GM21529 (cell line): ENCODE measurements at regions not wholly inside any gene's neighbourhood (a gene's known extent, or its start where the extent isn't known, plus 50 kb on each side); places are given as distances from the start of the nearest gene placed in this dataset.

Experiments used
- ATAC-seq: cut with Tn5 transposase; IDR thresholded peaks from one replicate; pipeline ENCODE4 v1.9.1; 2021; ENCODE audit not compliant: unreplicated experiment

DNA sequence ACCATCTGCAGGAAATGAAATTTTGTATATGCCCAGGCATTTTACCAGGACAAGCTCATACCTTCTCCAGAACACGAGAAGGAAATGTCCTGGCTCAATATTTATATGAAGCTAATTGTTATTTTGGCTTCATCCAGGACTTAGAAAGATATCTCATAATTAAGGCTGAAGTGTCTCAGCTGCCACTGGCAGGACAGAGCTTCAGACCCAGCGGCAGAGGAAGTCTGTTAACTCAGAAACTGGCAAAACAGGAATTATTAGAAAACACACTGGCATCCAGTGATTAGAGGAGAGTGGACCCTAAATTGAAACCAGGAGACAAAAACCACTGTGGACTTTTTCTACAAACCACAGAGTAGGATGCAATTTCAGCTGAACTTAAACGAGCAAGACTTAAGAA, 329.7 kb downstream of the CYRIA start:
- no peak for ATAC-seq

DNA sequence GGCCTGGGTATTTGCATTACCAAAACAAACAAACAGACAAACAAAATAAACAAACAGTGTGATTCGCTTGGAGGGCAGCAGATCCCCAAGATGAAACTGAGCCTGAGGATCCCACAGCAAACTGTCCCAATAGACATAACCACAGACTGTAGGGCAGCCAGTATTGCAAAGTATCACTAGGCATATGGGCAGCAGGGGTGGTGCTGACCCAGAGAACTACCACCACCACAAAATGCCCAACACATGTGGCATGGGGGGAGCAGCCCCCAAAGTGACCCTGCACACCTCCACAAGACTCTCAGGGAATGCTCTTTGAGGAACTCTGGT, 330.1 kb downstream of the CYRIA start:
- no peak for ATAC-seq

DNA sequence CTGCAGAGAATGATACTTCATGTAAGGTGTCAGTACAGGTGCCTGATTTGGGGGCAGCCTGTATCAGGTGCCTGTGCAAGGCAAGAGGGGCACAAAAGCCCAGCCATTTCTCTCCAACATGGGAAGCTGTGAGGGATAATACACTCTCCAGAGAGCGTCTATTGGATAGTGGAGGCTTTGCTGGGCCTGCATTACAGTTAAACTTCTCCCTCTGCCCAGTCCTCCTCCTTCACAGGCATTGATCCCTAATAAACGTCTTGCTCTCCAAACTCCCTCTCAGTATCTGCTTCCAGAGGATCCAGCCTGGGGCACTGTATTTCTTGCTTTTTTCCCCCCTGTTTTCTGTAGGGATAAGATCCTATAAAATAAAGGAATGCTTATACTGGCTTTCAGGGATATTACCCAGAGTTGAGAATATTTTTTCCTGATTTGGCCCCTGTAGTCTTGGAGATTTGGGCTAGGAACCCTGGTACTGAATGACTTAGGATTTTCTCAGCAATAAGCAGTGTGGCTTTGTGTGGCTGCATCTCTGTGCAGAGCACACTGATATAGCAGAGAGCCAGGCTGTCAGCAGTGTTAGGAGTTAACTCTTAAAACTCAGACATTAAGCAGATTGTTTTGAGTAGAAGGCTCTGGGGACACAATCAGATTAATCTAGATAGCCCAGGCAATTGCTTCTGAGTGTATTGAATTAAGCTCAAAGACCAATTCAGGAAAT, 330.6 kb downstream of the CYRIA start:
- no peak for ATAC-seq

DNA sequence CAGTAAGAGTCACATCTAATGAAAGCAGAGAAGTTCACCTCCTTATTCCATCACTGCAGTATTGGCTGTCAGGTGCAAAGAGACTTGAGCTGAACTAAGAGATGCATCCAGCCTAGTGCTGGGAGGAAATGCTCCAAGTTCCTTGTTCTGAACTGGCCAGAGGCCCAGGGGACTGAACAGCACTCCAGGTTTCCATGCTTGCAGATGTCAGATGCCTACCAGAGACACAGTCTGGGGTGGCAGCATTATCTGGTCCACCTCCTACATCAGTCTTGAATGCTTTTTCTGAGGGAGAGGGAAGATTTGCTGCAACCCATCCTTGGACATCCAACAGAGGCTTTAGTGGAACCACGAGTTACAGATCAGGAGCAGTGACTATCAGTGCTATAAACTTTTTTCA, 331.3 kb downstream of the CYRIA start:
- ATAC-seq = no peak

DNA sequence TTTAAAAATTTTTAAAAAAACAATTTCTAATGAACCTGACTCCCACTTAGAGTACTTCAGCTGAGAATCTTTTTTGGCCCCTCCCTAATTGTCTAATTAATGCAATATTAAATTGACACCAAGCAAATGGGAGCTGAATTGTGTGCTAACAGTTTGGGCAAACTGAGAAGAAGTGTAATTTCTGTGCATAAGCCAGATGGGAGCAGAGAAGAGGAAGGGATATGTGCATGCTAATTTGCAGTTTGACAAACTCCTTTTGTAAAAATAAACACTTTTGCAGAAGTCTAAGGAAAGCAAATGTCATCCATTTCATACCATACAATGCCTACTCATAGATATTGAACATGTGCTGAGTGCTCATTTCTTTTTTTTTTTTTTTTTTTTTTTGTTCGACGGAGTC, 332.0 kb downstream of the CYRIA start:
- no peak for ATAC-seq

DNA sequence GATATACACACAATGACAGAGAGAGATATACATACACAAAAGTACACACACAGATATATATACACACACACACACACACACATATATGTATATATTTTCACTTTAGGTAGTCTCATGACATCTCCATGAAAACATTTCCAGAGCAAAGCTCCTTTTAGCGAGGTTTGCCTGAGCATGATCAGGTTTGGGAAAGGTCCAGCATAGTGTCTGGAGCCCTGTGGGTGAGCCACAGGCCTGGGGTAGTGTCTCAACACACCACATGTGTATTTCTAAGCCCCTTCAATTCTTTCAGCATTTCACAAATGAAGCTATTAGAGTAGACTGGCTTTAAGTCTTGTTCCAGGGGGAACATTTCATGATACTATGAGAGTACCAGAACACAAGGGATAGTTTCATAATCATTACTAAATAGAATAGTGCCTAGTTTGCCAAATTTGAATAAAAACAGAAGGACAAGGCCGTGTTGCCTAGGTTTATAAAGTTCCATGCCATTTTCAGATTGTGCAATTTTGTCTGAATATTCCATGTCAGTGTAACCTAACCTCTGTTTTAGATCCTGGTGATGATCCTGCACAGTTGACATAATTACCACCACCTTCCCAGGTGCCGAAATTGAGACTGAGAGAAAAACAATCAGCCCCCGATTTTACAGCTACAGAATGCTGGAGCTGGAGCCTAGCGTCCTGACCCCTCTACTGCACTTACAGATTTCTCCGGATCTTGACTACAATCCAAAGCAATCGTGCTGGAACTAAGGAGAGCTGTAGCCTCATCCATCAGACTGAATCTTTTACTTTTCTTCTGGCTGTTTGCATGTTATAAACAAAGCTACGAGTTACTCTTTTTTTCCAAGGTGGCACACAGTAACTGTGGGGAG, 332.7 kb downstream of the CYRIA start:
- no peak for ATAC-seq

DNA sequence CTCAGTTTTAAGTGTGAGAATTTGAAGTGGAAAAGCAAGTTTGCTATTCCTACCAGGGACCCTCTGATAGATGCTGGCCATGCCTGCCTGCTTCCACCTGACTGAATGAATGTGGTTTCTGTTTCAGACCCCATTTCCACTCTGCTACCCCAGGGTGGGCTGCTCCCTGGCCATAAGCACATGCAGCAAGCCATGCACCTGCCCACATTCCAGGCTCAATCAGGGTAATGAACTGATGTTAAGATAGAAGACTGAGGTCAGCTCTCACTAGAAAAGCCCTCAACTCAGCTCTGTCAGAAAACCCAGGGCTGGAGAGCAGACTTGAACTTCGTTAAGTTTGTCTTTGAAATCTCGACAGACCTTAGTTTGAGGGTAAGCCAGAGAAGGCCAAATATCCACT, 333.9 kb downstream of the CYRIA start:
- ATAC-seq = no peak

DNA sequence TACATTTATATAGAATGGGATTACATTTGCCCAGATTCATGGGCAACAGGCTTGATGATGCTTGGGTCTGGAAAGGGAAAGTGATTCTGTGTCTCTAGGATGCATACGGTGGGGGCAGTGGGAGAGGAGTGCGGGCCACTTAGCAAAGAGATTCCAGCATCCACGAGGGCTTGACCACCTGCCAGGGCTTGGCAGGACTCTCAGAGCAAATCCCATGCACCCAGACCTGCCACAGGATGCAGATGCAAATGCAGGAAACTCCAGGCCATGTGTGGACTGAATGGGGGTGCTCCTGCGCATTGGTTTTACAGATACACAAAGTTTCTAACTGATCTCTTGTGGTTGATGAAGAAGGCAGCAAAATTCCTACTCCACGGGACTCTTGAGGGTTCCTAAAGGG, 334.7 kb downstream of the CYRIA start:
- ATAC-seq = no peak

DNA sequence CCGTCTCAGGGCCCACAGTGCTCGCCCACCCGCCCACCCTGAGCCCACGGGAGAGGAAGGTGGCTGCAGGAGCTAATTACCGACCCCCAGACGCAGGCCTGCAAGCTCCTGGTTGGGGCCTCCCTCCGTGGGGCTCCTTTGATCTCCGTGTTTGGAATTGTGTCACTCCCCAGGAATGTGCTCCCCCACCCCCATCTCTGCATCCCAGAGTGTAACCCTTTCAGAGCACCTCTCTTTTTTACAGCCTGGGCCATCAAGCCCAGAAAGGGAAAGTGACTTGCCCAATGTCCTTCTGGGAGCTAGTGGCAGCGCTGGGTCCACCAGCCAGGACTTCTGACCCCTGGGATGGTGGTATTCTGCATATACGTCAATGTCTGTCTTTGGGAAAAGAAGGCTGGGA, 335.1 kb downstream of the CYRIA start:
- no peak for ATAC-seq

DNA sequence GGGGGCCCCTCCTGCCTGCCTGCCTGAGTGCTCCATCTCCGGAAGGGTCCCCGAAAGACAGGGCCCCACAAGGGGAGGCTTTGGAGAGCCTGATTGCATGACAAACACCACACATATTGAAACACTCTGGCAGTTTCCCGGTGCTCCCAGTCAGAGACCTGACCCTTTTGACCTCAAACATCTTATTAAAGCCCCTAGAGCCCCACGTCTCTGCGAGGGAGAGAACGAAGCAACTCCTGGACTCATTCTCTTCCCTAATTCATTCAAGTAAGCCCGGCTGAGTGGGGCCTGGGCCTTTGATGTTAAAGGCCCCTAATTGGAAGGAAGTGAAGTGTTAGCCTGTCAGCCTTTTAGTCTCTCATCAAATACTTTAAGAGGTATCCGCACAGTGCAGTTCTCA, 335.6 kb downstream of the CYRIA start:
- no peak for ATAC-seq

DNA sequence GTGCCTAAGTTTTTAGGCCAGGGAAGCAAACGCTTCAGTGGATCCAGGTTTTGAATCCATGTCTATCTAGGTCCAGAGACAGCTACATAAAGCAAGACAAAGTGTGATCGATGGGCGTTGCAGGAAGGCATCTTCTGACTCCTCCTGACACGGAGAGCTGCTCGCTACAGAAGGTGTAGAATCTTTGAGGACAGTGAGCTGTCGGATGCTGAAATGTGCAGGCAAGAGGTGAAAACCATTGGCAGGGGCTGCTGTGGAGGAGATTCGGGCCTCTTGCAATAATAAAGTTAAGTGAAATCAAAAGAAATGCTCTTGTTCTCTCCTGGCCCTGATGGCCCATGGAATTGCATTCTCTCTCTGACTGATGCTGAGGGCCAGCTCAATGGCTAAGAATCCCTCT, 336.2 kb downstream of the CYRIA start:
- no peak for ATAC-seq

DNA sequence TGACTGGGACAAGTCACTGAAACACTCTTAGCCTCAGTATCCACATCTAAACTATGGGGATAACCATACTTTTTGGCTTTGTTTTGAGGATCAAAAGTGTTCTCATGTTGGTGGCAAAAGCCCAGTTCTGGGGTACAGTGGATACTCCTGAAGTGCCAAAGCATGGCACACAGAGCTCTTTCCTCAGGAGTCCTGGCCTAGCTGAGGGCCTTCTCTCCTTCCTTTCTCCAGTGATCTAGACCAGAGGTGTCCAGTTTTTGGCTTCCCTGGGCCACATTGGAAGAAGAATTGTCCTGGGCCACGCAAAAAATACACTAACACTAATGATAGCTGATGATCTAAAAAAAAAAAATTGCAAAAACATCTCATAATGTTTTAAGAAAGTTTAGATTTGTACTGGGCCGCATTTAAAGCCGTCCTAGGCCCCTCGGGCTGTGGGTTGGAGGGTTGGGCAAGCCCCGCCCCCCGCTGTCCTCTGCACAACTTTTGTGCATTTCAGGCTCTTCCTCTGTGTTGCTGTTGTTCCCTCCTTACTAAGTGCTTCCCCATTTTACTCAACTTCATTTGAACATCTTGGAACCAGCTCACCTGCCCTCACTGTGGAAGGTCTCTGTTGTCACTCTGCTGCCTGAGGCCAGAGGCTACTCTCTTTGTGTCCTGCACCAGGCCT, 337.0 kb downstream of the CYRIA start:
- no peak for ATAC-seq

DNA sequence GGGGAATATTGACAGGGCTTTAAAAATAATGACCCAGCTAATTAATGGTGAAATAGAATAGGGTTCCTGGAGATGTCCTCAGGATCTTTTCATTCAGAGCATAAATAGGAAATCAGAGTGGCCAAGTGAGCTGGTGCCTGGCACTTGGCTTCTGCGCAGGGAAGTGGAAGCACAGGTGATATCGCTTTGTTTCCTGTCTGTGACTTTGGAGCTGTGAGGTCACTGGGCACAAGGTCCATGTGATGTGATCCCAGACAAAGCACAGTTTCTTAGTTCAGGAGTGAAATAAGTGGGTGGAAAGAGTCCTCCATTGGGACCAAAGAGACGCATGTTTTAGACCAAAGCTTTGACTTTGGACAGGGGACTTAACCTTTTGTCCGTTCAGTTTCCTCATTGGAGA, 338.3 kb downstream of the CYRIA start:
- no peak for ATAC-seq

DNA sequence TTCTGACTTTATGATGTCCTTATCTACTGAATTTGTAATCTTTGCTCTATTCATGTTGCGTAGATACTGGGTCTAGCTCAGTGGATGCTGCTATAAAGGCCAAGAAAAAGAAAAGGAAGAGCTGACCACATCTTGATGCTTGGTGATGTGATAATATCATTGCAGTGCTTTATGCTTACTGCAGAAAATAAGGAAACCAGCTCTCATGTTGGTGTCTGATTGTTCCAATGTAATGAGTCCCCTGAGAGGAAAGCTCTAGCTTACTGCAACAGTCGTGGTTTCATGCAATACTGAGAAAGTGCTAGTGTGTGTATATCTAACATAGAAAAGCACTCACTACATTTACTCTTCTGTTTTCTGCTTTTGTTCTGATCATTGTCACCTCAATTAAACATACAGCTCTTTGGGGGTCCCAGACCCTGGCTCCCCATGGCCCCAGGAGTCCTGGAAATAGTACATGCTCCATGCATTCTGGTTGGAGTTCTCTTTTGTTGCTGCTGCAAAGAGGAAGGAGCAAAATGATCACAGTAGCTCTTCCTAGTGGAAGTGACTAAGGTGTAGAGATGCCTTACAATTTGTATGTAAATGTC, 338.8 kb downstream of the CYRIA start:
- ATAC-seq = no peak

DNA sequence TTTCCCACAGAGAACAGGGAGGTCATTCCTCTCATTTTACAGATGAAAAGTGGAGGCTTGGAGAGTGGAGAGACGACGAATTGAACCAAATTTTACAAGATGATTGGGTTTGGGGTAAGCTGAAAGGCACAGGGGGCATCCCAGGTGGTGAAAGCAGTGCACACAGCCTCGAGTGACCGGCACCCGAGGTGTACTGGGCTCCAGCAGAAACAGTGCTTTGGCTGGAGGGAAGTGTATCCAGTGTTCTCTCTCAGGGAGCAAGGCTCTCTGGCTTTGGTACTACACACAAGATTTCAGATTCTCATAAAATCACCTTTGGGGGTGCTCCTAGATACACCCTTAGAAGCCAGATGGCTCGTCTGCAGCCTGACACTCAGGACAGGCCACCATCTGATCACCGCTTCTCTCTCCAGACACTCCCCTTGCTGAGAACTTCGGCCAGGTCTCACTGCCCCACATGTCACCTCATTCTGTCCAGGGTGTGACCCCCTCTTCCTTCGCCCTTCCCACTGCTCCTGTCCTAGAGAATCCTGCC, 339.6 kb downstream of the CYRIA start:
- ATAC-seq = no peak

DNA sequence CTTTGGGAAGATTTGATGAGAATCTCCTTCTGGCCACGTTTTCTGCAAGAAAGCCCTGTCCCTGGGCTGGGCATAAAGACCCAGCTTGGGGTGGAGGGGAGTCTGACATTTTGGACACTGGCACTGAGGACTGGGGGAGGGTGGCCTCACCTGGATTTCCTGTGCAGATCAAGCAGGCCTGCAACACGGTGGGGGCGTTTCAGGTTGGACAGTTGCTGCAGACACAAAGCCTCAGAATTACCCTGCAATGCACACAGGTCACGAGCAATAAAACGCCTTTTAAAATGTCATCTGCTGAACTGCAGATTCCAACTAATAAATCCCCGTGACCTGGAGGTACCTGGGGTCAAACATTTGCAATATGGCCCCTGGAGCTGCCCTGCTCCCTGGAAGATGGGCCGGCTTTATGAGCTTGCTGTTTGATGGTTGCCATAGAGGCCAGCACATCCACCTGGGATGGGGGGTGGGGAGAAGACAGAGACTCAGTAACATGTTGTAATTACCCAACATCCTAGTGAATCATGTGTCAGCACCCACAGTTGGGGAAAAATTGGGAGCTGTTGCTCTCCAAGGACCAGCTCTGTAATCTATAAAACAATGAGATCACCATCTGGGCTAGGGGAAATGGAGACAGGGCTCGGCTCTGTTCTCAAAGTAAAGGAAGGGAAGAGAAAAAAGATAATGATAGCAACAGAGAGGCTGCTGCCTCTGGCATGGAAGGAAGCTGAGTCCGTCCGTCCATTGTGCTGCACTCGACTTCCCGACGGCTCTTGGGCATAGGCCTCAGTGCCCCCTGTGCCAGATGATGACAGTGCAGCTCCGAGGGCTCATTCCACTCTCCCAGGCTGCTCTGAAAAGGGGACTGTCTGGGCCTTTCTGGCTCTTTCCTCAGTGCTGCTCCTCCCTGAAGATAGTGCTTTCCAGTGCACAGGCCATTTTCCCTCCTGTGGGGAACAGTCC, 340.3 kb downstream of the CYRIA start:
- ATAC-seq = no peak

DNA sequence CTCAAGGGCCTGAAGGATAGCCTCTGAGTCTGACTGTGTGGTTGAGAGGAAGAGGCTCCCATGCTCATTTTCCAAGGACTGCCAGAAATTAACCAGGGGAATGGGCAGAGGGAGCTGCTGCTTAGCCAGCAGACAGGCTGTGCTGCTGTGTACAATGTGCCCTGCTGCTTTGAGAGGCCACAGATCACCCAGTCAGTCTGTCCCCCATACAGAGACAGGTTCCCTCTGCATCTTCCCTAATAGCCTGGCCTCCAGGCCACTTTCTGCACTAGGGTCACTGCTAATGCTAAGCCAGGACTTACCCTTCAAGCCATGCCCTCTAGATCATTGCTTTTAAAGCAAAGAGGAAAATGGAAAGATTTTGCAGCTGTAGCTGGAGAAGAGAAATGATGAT, 341.1 kb downstream of the CYRIA start:
- ATAC-seq = no peak

DNA sequence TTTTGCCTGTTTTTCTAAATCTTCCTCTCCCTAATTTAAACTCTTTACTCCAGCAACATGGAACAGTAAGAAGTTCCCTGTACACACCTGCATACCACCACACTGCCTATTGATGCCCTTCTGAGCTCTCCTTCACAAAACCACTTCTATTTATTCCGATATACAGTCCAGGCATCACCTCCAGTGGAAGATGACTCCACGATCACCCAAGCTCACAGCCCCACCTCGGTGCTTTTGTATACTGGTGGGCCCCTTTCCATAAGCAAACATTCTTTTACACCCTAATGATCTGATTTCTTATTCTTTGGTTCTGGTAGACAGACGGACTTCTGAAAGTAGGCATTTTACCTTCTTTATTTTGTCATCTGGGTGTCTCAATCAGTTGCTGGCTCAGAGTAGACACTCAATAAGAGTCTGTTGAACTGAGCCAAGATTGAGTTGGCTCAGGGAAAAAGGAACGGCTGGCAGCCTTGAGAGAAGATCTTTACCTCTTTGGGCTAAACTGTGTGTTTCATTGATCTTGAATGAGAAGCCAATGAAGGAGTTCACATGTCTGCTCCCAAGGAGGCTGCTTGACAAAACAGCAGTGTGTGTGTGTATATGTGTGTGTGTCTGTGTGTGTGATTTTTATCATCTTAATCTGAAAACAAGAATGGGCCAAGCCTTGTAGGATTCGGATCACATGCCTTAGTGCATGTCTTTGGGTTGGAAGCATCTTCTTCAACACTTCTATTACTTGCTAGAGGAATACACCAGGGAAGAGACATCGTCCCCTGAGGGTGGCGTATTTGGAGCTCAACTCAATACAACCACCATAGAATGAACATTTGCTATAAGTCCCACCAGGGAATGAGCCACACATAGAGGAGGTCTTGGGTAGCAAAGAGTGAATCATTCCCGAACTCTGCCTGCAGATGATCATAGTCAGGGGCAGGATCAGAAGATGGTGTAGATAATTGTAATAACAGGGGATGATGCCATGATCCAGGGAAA, 341.8 kb downstream of the CYRIA start:
- ATAC-seq = no peak

DNA sequence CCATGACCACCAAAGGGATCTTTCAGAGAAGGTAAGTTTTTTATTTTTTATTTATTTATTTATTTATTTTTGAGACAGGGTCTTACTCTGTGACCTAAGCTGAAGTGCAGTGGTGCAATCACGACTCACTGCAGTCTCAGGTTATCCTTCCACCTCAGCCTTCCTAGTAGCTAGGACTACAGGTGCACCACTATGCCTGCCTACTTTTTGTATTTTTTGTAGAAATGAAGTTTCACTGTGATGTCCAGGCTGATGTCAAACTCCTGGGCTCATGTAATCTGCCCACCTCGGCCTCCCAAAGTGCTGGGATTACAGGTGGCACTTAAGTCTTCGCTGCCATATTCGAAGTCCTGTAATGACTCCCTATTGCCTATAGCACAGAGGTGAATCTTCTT, 342.5 kb downstream of the CYRIA start:
- ATAC-seq = no peak
